Fibroblast of skin of scalp (primary cell): ENCODE measurements at regions not wholly inside any gene's neighbourhood (a gene's known extent, or its start where the extent isn't known, plus 50 kb on each side); places are given as distances from the start of the nearest gene placed in this dataset.
"Not testable (repeated sequence)": the region's sequence is repeated elsewhere in the genome, so short reads cannot be mapped to it uniquely, and the experiment has no call there.

Experiments used
- DNase-seq: peaks from one replicate; pipeline ENCODE4 v3.0.0-alpha.2; 2013

GRCh38 chr4:184280137-184280536 is 62.5 kb upstream of the ENPP6 start:
- DNase-seq, result no peak

- no peak for DNase-seq
These were observed 61.9 kb upstream of the ENPP6 start for GRCh38 chr4:184279496-184280061.

- not testable (repeated sequence) for DNase-seq
These were observed 60.1 kb upstream of the ENPP6 start for GRCh38 chr4:184277769-184278168.

- DNase-seq, result not testable (repeated sequence)
These were observed 59.3 kb upstream of the ENPP6 start for GRCh38 chr4:184277010-184277409.

GRCh38 chr4:184276346-184276745 is 58.7 kb upstream of the ENPP6 start:
- DNase-seq, result not testable (repeated sequence)

- no peak for DNase-seq
These were observed 58.1 kb upstream of the ENPP6 start for GRCh38 chr4:184275766-184276165.

GRCh38 chr4:184274286-184274951 is 56.7 kb upstream of the ENPP6 start:
- DNase-seq, result peak; percentile 20

- no peak for DNase-seq
These were observed 55.8 kb upstream of the ENPP6 start for GRCh38 chr4:184273166-184274147.

GRCh38 chr4:184270808-184271413 is 53.2 kb upstream of the ENPP6 start:
- no peak for DNase-seq

GRCh38 chr4:184269879-184270430 is 52.3 kb upstream of the ENPP6 start:
- no peak for DNase-seq

- DNase-seq, result no peak
These were observed 51.0 kb upstream of the ENPP6 start for GRCh38 chr4:184268584-184269160.

- peak; percentile 89 for DNase-seq
These were observed 50.3 kb upstream of the ENPP6 start for GRCh38 chr4:184267673-184268583.
